Muscle layer of duodenum (tissue), 2 donors: ENCODE measurements at regions not wholly inside any gene's neighbourhood (a gene's known extent, or its start where the extent isn't known, plus 50 kb on each side); places are given as distances from the start of the nearest gene placed in this dataset.

Source experiments
- H3K27ac ChIP-seq: one replicate; pipeline ENCODE4 v1.7.0; 2013; ENCODE audit warnings: mild to moderate bottlenecking, low read length
- H3K27me3 ChIP-seq: one replicate; pipeline ENCODE4 v1.7.0; 2013; ENCODE audit warnings: low read depth, mild to moderate bottlenecking, control low read depth, low read length
- H3K36me3 ChIP-seq, 2 donors: one replicate each; pipeline ENCODE4 v1.7.0; 2013; ENCODE audit warnings: low read length in 2 of 2, control low read depth in 1 of 2, mild to moderate bottlenecking in 1 of 2; ENCODE audit not compliant: insufficient read depth in 2 of 2, control insufficient read depth in 1 of 2
- H3K4me1 ChIP-seq, 2 donors: one replicate each; pipeline ENCODE4 v1.7.0; 2013; ENCODE audit warnings: low read length in 2 of 2, mild to moderate bottlenecking in 2 of 2, control low read depth in 1 of 2, moderate library complexity in 1 of 2; ENCODE audit not compliant: insufficient read depth in 2 of 2, control insufficient read depth in 1 of 2
- H3K4me3 ChIP-seq, 2 donors: one replicate each; pipeline ENCODE4 v1.7.0; 2013; ENCODE audit warnings: low read length in 2 of 2, low read depth in 1 of 2, mild to moderate bottlenecking in 1 of 2
- H3K9me3 ChIP-seq, 2 donors: one replicate each; pipeline ENCODE4 v1.7.0; 2013; ENCODE audit warnings: low read length in 2 of 2, control low read depth in 1 of 2, mild to moderate bottlenecking in 1 of 2; ENCODE audit not compliant: control insufficient read depth in 1 of 2
- donor health status: healthy.

GRCh38 chr7:70846208-70846607 is 285.7 kb upstream of the GALNT17 start:
- no peak overlapping the region for H3K27ac ChIP-seq
- H3K36me3 ChIP-seq = no peaks in the 10 kb centered on the region
- no peak overlapping the region for H3K4me3 ChIP-seq
- H3K27me3 ChIP-seq = no peaks in the 10 kb centered on the region
- no peaks in the 10 kb centered on the region for H3K4me1 ChIP-seq
- H3K9me3 ChIP-seq = peaks cover 0 to 4% of the 10 kb centered on the region in 2 donors

- H3K4me3 ChIP-seq = no peak overlapping the region
- H3K36me3 ChIP-seq = no peaks in the 10 kb centered on the region
- H3K27me3 ChIP-seq = no peaks in the 10 kb centered on the region
- H3K9me3 ChIP-seq = peaks cover 0 to 4% of the 10 kb centered on the region in 2 donors
- H3K4me1 ChIP-seq = no peaks in the 10 kb centered on the region
- no peak overlapping the region for H3K27ac ChIP-seq
Measured at GRCh38 chr7:70849580-70850235, 282.2 kb upstream of the GALNT17 start.

- Histone ChIP-seq H3K4me1 (no peaks in the 10 kb centered on the region), H3K9me3 (no peaks in the 10 kb centered on the region), H3K27me3 (no peaks in the 10 kb centered on the region), H3K36me3 (no peaks in the 10 kb centered on the region), H3K27ac (no peak overlapping the region), H3K4me3 (no peak overlapping the region)
Measured at GRCh38 chr7:70855373-70855772, 276.6 kb upstream of the GALNT17 start.

- H3K27ac ChIP-seq = no peak overlapping the region
- no peaks in the 10 kb centered on the region for H3K27me3 ChIP-seq
- peaks cover 0 to 6% of the 10 kb centered on the region in 2 donors for H3K9me3 ChIP-seq
Measured at GRCh38 chr7:70856901-70857630, 274.9 kb upstream of the GALNT17 start.

DNA sequence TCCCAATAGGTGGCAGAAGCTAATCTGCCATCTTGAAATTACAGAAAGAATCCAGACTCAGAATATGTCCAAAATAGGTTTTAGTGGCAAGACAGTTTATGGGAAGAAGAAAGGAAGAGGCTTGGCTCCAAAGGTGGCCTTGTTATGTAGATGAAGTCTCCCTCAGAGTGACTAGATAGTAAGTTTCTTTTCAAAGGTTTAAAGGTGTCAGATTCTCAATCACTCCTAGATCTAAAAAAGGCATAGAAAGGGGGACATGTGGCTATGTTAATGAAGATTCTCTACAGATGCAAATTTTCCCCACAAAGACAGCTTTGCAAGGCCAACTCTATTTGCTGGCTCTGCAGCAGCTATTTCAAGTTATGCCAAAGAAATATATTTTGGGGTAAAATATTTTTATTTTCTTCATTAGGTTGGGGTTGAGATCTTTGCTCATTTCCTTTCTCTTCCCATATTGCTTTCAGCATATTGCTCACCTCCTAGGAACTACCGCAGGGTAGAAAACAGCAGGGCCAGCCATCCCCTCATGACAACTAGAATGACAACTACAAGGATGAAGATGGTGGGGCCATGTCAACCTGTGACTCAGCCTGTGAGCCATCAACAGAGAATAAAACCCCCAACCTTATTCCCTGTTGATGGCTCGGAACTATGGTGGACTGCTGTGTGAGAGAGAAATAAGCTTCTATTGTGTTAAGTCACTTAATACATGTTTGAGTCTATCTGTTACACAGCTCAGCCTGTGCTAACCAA is 274.0 kb upstream of the GALNT17 start:
- Histone ChIP-seq H3K27me3 (no peaks in the 10 kb centered on the region), H3K9me3 (peaks cover 0 to 6% of the 10 kb centered on the region in 2 donors), H3K27ac (no peak overlapping the region), H3K4me1 (no peaks in the 10 kb centered on the region), H3K36me3 (no peaks in the 10 kb centered on the region), H3K4me3 (no peak overlapping the region)

More at GRCh38 chr7:70856901-70857630, 274.9 kb upstream of the GALNT17 start:
- H3K4me3 ChIP-seq = no peak overlapping the region
- H3K36me3 ChIP-seq = no peaks in the 10 kb centered on the region
- no peaks in the 10 kb centered on the region for H3K4me1 ChIP-seq

DNA sequence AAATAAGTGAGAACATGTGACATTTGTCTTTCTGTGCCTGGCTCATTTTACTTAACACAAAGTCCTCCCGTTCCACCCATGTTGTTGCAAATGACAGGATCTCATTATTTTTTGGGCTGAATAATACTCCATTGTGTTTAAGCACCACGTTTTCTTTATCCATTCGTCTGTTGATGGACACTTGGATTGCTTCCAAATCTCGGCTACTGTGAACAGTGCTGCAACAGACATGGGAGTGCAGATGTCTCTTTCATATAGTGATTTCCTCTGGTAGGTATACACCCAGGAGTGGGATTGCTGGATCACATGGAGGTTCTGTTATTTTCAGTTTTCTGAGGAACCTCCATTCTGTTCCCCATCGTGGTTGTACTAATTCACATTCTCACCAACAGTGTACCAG is 264.4 kb upstream of the GALNT17 start:
- no peak overlapping the region for H3K4me3 ChIP-seq
- no peaks in the 10 kb centered on the region for H3K27me3 ChIP-seq
- no peaks in the 10 kb centered on the region for H3K4me1 ChIP-seq
- no peaks in the 10 kb centered on the region for H3K36me3 ChIP-seq
- H3K9me3 ChIP-seq = peaks cover 0 to 8% of the 10 kb centered on the region in 2 donors
- H3K27ac ChIP-seq = no peak overlapping the region

- Histone ChIP-seq H3K27ac (no peak overlapping the region), H3K27me3 (no peaks in the 10 kb centered on the region), H3K9me3 (peaks cover 0 to 8% of the 10 kb centered on the region in 2 donors), H3K36me3 (no peaks in the 10 kb centered on the region), H3K4me3 (no peak overlapping the region), H3K4me1 (no peaks in the 10 kb centered on the region)
Measured at GRCh38 chr7:70870349-70870748, 261.6 kb upstream of the GALNT17 start.

GRCh38 chr7:70872188-70872587 is 259.8 kb upstream of the GALNT17 start:
- H3K4me1 ChIP-seq = no peaks in the 10 kb centered on the region
- H3K36me3 ChIP-seq = no peaks in the 10 kb centered on the region
- peaks cover 0 to 2% of the 10 kb centered on the region in 2 donors for H3K9me3 ChIP-seq
- no peak overlapping the region for H3K27ac ChIP-seq
- no peak overlapping the region for H3K4me3 ChIP-seq
- H3K27me3 ChIP-seq = no peaks in the 10 kb centered on the region

DNA sequence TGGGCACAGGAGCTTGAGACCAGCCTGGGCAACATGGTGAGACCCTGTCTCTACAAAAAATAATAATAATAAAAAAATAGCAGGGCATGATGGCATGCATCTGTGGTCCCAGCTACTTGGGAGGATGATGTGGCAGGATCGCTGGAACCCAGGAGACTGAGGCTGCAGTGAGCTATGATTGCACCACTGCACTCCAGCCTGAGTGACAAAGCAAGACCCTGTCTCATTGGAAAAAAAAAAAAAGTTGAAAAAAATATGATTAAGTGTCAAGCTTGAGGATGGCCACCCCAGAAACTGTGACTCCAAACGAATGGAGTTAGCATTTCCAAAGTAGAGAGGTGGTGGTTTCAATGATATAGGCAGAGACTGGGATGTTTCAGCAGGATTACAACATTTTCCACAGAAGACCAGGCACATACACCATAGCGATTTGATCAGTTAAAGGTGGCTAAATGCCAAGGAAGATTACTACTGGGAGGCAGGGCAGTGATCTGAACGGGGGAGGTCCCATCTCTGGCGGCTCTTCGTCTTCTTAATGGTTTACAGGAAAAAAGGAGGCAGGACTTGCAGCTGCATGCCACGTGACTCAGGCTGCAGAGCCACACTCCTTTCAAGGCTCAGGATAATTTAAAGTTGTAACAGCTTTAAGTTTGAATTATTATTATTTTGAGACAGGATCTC is 250.6 kb upstream of the GALNT17 start:
- H3K36me3 ChIP-seq = no peaks in the 10 kb centered on the region
- no peaks in the 10 kb centered on the region for H3K27me3 ChIP-seq
- H3K27ac ChIP-seq = no peak overlapping the region
- H3K4me1 ChIP-seq = no peaks in the 10 kb centered on the region
- H3K9me3 ChIP-seq = peaks cover 0 to 8% of the 10 kb centered on the region in 2 donors
- no peak overlapping the region for H3K4me3 ChIP-seq

DNA sequence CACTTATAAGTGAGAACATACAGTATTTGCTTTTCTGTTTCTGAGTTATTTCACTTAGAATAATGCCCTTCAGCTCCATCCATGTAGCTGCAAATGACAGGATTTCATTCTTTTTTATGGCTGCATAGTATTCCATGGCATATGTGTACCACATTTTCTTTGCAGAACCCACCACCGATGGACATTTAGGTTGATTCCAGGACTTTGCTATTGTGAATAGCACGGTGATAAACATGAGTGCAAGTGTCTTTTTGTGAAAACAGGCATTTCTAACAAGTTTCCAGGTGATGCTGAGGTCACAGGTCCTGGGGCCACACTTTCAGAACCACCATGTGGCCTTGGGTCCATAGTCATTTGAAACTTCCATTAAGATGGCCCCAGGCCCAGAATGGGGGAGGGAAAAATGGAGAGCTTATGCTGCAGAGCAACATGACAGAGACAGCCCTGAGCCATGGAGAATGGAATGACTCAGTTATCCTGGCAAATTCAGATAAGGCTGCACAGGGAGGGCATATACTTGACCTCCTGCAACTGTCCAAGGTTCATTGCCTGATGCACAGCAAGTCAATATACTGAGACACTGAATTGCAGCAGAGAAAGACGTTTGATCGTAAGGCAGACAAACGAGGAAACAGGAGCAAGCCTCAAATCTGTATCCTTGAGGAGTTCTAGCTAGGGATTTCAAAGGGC is 248.0 kb upstream of the GALNT17 start:
- Histone ChIP-seq H3K9me3 (peaks cover 0 to 17% of the 10 kb centered on the region in 2 donors), H3K4me1 (no peaks in the 10 kb centered on the region), H3K27me3 (no peaks in the 10 kb centered on the region), H3K27ac (no peak overlapping the region), H3K4me3 (no peak overlapping the region), H3K36me3 (no peaks in the 10 kb centered on the region)
